Mucosa of stomach (tissue), 1 donor: ENCODE measurements at regions not wholly inside any gene's neighbourhood (a gene's known extent, or its start where the extent isn't known, plus 50 kb on each side); places are given as distances from the start of the nearest gene placed in this dataset.

Experiments
- H3K27me3 ChIP-seq: one replicate; pipeline ENCODE4 v1.7.0; 2013; ENCODE audit warnings: mild to moderate bottlenecking, low read length; ENCODE audit not compliant: control insufficient read depth, insufficient read depth
- H3K36me3 ChIP-seq: one replicate; pipeline ENCODE4 v1.7.0; 2013; ENCODE audit warnings: low read length; ENCODE audit not compliant: control insufficient read depth, insufficient read depth
- H3K4me1 ChIP-seq: one replicate; pipeline ENCODE4 v1.7.0; 2013; ENCODE audit warnings: mild to moderate bottlenecking, low read length; ENCODE audit not compliant: control insufficient read depth, insufficient read depth
- H3K4me3 ChIP-seq: one replicate; pipeline ENCODE4 v1.7.0; 2013; ENCODE audit warnings: low read length
- H3K9ac ChIP-seq: one replicate; pipeline ENCODE4 v1.7.0; 2013; ENCODE audit warnings: mild to moderate bottlenecking, low read length, moderate library complexity
- H3K9me3 ChIP-seq: one replicate; pipeline ENCODE4 v1.7.0; 2013; ENCODE audit warnings: mild to moderate bottlenecking, low read length, moderate library complexity; ENCODE audit not compliant: control insufficient read depth
- donor health status: Pancreatic carcinoma.

DNA sequence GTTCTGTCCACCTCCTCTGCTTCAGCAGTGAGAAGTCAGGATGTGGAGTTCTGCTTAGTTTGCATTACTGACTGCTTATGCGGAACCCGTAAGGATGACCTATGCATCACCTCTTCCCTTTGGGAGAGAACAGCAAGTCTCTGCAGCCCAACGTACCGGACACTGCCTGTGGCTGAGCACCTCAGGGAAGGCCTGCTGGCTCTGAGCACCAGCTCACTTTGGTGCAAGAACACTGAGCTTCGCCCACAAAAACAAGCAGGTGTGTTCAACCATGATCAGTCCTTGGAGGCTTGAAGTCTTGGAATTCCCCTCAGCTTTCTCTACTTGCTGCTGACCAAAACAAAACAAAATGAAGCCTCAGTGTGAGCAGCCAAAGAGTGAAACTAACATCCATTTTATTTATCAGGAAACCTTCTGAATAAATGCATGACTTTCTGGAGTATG, 52.7 kb upstream of the NCK2 start:
- Histone ChIP-seq H3K36me3 (no peaks in the 10 kb centered on the region), H3K4me3 (no peak overlapping the region), H3K4me1 (no peaks in the 10 kb centered on the region), H3K9me3 (no peaks in the 10 kb centered on the region), H3K9ac (no peak overlapping the region), H3K27me3 (no peaks in the 10 kb centered on the region)

DNA sequence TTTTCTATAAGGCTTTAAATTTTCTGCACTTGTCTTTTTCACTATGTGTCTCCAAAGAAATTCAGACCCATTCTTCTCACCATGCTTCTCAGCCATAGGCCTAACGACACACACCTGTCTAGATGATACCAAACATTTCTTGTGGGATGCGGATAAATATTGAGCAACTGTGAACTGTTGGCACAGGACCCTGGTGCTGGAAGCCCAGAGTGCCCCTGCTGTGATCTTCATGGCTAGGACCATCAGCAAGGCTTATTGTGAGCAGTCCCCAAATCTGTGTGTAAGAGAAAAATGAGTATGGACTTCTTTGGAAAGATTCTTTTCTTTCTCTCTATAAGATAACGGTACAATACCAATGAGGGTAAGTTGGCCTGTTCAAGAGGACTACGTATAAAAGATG, 54.1 kb upstream of the NCK2 start:
- Histone ChIP-seq H3K27me3 (no peaks in the 10 kb centered on the region), H3K36me3 (no peaks in the 10 kb centered on the region), H3K9me3 (no peaks in the 10 kb centered on the region), H3K9ac (no peak overlapping the region), H3K4me3 (no peak overlapping the region), H3K4me1 (no peaks in the 10 kb centered on the region)

DNA sequence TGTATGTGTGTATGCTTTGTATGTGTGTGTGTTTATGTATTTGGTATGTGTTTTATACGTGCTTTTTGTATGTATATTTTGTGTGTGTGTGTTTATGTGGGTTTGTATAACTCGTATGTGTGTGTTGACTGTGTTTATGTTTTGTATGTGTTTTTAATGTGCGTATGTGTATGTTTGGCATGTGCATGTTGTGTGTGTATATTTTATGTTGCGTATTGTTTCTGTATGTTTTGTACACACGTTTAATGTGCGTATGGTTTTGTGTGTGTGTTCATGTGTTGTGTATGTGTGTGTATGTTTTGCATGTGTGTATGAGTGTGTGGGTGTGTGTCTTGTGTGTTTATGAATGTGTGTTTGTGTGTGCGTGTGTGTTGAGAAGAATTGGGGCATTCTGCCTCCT, 55.2 kb upstream of the NCK2 start:
- Histone ChIP-seq H3K4me1 (no peaks in the 10 kb centered on the region), H3K9ac (no peak overlapping the region), H3K36me3 (no peaks in the 10 kb centered on the region), H3K27me3 (no peaks in the 10 kb centered on the region), H3K4me3 (no peak overlapping the region), H3K9me3 (no peaks in the 10 kb centered on the region)

DNA sequence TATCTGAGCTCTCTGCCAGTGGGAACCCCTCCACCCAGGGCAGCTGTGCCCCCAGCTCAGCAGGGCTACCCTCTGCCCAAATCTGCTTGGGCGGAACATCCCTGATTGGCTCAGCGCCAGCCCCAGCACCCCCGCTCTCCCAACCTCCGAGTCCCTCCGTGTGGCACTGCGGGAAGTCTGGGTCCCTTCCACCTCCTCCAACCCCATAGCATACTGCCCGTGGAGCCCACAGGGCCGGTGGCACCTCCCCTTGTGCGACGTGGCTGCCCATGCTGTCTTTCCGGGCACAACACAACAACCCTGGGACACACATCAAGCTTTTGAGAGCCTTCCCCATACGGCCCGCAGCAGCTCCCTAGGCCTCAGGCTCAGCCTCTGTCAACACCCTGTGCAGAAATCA, 55.8 kb upstream of the NCK2 start:
- Histone ChIP-seq H3K4me3 (no peak overlapping the region), H3K9ac (no peak overlapping the region), H3K4me1 (no peaks in the 10 kb centered on the region), H3K27me3 (no peaks in the 10 kb centered on the region), H3K9me3 (no peaks in the 10 kb centered on the region), H3K36me3 (no peaks in the 10 kb centered on the region)

DNA sequence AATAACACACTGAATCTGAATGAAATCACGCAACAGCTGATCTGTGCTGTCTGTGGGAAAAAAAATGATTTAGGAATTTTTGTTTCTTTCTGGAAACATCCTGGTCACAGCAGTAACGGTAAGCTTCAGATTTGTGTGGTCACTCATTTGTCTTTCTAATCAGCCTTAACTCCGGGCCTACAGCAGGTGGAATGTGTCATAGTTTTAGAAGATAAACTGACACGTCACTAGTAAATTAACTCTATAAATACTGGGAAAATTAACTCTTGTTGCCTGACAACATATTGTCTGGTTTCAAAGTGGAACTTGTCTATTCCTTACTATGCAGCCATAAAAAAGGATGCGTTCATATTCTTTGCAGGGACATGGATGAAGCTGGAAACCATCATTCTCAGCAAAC, 58.1 kb upstream of the NCK2 start:
- Histone ChIP-seq H3K9me3 (no peaks in the 10 kb centered on the region), H3K36me3 (no peaks in the 10 kb centered on the region), H3K27me3 (no peaks in the 10 kb centered on the region), H3K9ac (no peak overlapping the region), H3K4me3 (no peak overlapping the region), H3K4me1 (no peaks in the 10 kb centered on the region)

DNA sequence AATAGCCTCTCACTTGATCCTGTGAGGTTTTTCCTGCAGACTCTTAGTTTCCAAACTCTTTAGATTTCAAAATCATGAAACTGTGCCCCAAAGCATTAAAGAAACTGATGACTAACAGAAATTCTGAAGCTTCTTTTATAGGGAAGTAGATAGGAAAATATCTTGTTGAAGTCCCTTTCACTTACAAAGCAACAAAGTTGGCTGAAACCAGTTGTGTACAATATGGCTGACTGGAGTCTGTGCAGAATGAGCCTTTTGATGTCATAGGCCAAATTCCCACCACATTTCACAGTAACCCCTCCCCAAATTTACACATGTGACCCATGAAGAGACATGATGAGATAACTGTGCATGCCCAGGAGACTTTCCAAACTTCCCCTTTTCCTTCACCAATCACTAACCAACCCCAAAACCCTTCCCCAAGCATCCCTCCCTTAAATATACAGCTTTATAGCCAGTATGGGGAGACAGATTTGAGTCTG, 61.7 kb upstream of the NCK2 start:
- no peaks in the 10 kb centered on the region for H3K27me3 ChIP-seq
- no peaks in the 10 kb centered on the region for H3K4me1 ChIP-seq
- H3K4me3 ChIP-seq, result no peak overlapping the region
- no peaks in the 10 kb centered on the region for H3K36me3 ChIP-seq
- H3K9me3 ChIP-seq, result no peaks in the 10 kb centered on the region
- no peak overlapping the region for H3K9ac ChIP-seq

DNA sequence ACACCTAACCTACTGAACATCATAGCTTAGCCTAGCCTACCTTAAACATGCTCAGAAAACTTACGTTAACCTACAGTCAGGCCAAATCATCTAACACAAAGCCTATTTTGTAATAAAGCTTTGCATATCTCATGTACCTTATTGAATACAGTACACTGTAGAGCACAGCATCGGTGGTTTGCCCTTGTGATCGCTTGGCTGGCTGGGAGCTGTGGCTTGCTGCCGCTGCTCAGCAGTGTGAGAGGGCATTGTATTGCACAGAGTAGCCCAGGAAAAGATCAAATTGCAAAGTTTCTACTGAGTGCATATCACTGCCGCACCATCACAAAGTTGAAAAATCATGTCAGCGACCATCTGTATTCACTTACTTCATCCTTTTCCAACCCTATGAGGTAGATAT, 62.3 kb upstream of the NCK2 start:
- Histone ChIP-seq H3K9me3 (no peaks in the 10 kb centered on the region), H3K9ac (no peak overlapping the region), H3K4me1 (no peaks in the 10 kb centered on the region), H3K4me3 (no peak overlapping the region), H3K27me3 (peaks cover 6% of the 10 kb centered on the region), H3K36me3 (no peaks in the 10 kb centered on the region)

DNA sequence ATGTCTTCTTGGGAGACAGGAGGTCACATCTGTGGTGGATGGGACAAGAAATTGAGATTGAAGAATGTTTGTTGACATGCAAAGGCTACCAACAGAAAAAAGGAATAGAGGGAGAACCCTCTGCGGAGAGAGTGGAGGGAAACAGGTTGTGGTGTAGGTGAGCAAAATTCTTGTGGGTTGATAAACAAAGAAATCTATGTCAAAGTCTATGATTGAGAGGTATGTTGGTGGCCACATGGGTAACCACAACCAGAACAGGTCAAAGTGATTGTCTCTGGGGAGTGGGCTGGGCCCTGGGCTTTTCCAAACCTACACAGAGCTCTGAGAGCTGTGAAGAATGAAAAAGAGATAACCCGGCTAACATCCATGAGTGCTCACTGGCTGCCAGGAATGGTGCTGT, 62.8 kb upstream of the NCK2 start:
- peaks cover 6% of the 10 kb centered on the region for H3K27me3 ChIP-seq
- no peaks in the 10 kb centered on the region for H3K4me1 ChIP-seq
- H3K4me3 ChIP-seq, result no peak overlapping the region
- no peaks in the 10 kb centered on the region for H3K9me3 ChIP-seq
- no peaks in the 10 kb centered on the region for H3K36me3 ChIP-seq
- H3K9ac ChIP-seq, result no peak overlapping the region

DNA sequence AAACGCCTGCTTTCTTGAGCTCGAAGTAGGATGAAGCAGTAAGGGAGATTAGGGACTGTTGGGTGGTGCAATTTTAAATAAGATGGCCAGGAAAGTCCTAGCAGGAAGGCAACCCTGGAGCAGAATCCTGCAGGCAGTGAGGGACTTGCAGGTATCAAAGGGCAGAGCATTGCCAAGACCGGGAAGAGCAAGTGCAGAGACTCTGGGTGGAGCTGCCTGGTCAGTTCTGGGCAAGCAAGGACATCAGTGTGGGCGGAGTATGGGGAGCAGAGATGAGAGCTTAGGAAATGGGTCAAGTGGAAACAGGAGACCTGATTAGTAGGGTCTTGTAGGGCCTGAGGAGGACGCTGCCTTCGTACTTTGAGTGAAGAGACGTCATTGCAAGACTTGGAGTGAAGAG, 64.4 kb upstream of the NCK2 start:
- H3K9me3 ChIP-seq, result no peaks in the 10 kb centered on the region
- no peaks in the 10 kb centered on the region for H3K4me1 ChIP-seq
- no peak overlapping the region for H3K9ac ChIP-seq
- no peak overlapping the region for H3K4me3 ChIP-seq
- H3K36me3 ChIP-seq, result no peaks in the 10 kb centered on the region
- peaks cover 6% of the 10 kb centered on the region for H3K27me3 ChIP-seq

DNA sequence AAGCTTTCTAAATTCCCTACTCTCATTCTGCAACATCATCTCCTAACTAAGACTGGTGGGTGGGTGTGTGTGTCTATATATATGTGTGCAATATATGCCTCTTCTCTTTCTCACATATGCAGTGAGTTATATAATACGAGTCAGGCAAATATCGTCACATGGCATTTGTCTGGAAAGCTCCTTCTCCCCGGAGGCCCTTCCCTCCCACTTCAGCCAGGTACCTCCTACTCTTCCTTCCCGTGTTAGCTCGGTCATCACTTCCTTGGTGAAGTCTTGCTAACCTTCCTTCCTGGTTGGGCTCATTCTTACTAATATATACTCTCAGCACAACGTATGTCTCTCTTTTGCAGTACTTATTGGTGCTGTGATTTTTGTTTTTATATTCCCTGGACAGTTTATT, 66.4 kb upstream of the NCK2 start:
- no peak overlapping the region for H3K4me3 ChIP-seq
- no peaks in the 10 kb centered on the region for H3K36me3 ChIP-seq
- no peaks in the 10 kb centered on the region for H3K4me1 ChIP-seq
- no peaks in the 10 kb centered on the region for H3K9me3 ChIP-seq
- no peak overlapping the region for H3K9ac ChIP-seq
- H3K27me3 ChIP-seq, result peaks cover 9% of the 10 kb centered on the region

DNA sequence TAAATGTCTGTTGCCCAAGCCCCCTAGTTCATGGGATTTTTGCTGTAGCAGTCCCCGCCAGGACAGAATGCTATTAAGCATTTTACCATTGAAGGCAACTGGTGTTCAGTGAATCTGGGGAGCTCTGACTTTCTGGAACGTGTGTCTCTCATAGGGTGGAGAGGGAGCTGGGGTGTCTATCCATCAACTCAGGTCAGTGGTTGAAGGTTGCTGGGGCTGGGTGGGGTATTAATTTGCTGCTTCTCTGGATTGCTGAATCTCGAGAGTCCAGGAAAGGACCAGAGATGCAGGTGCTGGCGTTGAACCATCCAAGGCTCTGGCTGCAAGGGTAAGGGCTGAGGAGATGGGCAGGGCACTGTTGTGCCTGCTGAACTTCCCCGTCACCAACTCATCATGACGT, 66.8 kb upstream of the NCK2 start:
- peaks cover 9% of the 10 kb centered on the region for H3K27me3 ChIP-seq
- no peaks in the 10 kb centered on the region for H3K9me3 ChIP-seq
- H3K4me3 ChIP-seq, result no peak overlapping the region
- H3K9ac ChIP-seq, result no peak overlapping the region
- no peaks in the 10 kb centered on the region for H3K36me3 ChIP-seq
- no peaks in the 10 kb centered on the region for H3K4me1 ChIP-seq

DNA sequence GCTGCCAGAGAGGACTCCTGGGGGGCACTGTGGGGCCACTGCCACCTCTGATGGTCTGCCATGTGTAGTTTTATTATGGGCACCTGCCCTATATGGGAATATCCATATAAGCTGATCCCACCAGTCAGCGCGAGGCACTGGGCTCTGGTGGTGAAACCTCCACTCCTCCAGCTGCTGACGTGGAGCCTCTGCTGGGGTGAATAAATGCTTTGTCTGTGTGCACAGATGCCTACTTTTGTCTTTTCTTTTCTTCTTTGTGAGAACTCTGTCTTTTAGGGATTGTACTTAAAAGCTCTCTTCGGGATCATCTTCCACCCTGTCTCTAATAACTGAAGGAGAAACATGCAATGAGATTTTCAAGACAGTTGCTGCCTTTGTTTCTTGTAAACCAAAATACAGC, 68.9 kb upstream of the NCK2 start:
- no peak overlapping the region for H3K9ac ChIP-seq
- no peak overlapping the region for H3K4me3 ChIP-seq

DNA sequence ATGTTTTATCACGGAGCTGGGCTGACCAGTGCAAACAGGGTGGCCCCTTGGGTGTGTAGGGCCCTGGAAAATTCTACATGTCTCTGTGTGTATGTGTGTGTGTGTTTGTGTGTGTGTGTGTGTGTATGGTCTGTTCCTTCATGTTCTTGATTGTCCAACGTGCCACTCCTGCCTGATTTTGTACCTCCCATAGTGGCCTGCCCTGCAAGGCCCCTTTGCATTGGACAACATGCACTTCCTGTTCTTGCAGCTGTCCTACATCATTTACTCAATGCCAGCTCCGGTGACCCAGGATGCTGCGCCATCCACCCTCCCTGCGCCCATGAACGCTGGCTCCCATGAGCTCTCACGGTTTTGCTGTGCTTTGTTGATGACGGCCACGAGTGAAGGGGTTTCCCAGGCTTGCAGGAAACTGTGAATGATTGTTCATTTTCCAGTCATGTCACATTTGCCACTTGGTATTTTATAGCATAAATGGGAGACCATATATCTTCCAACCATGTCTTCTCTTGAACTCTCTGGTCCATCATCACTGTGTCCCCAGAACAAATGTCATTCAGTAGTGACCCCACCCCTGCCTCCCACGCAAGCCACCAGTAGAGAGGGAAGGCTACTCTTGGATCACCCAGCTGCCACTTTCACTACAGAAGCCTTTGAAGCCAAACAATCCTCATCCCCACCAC, 69.7 kb upstream of the NCK2 start:
- Histone ChIP-seq H3K4me3 (no peak overlapping the region), H3K27me3 (peaks cover 9% of the 10 kb centered on the region), H3K36me3 (no peaks in the 10 kb centered on the region), H3K9ac (no peak overlapping the region), H3K4me1 (no peaks in the 10 kb centered on the region), H3K9me3 (no peaks in the 10 kb centered on the region)

More for the DNA sequence above, 68.9 kb upstream of the NCK2 start:
- H3K4me1 ChIP-seq, result no peaks in the 10 kb centered on the region
- no peaks in the 10 kb centered on the region for H3K36me3 ChIP-seq
- H3K9me3 ChIP-seq, result no peaks in the 10 kb centered on the region
- peaks cover 9% of the 10 kb centered on the region for H3K27me3 ChIP-seq
